Esophagus squamous epithelium (tissue), 4 donors: ENCODE measurements at regions not wholly inside any gene's neighbourhood (a gene's known extent, or its start where the extent isn't known, plus 50 kb on each side); places are given as distances from the start of the nearest gene placed in this dataset.

ENCODE experiments used
- POLR2A ChIP-seq, 4 donors: fragments of 450-650 bp; IDR thresholded peaks; one replicate each; pipeline ENCODE4 v1.6.1; 2017; ENCODE audit warnings: antibody characterized with exemption in 4 of 4, mild to moderate bottlenecking in 4 of 4, moderate library complexity in 3 of 4
- TF ChIP-seq, protein P1 (sequence below), 6 experiments: fragments of 450-650 bp in 4 of 6; fragments of 200-600 bp in 2 of 6; sonication (generic) in 2 of 6; IDR thresholded peaks; one replicate each; pipeline ENCODE4 v1.5.1; 2016 to 2019; ENCODE audit warnings: antibody characterized with exemption in 6 of 6, mild to moderate bottlenecking in 4 of 6, moderate library complexity in 4 of 6

DNA sequence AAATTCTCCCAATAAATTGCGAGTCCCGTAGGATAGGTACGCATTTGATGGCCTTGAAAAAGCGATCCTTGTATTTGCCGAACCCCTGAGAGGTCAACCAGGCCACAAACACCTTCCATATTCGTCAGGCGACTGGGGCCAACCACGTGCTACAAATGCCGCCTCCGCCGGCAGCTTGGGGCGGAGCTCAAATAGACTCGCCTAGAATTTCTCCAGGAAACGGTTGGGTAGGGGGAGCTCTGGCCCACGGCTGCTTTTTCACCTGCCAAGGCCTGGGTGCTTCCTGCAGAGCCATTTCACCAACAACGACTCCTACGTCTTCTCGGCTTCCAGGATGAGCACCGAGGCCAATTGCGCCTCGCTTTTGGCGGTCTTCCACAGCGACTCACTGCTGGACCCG, 53.4 kb upstream of the KIF5B start:
- TF ChIP-seq POLR2A (IDR thresholded peaks at IDR 0.05), result no peak
- TF ChIP-seq, protein P1, sequence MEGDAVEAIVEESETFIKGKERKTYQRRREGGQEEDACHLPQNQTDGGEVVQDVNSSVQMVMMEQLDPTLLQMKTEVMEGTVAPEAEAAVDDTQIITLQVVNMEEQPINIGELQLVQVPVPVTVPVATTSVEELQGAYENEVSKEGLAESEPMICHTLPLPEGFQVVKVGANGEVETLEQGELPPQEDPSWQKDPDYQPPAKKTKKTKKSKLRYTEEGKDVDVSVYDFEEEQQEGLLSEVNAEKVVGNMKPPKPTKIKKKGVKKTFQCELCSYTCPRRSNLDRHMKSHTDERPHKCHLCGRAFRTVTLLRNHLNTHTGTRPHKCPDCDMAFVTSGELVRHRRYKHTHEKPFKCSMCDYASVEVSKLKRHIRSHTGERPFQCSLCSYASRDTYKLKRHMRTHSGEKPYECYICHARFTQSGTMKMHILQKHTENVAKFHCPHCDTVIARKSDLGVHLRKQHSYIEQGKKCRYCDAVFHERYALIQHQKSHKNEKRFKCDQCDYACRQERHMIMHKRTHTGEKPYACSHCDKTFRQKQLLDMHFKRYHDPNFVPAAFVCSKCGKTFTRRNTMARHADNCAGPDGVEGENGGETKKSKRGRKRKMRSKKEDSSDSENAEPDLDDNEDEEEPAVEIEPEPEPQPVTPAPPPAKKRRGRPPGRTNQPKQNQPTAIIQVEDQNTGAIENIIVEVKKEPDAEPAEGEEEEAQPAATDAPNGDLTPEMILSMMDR (IDR thresholded peaks at IDR 0.05), result no peak
